Testis (tissue), 2 donors: ENCODE measurements at regions not wholly inside any gene's neighbourhood (a gene's known extent, or its start where the extent isn't known, plus 50 kb on each side); places are given as distances from the start of the nearest gene placed in this dataset.

ENCODE experiments used
- POLR2A ChIP-seq: fragments of 450-650 bp; IDR thresholded peaks from one replicate; pipeline ENCODE4 v1.6.1; 2017; ENCODE audit warnings: antibody characterized with exemption, mild to moderate bottlenecking, moderate library complexity
- TF ChIP-seq, protein P1 (sequence below), 3 experiments: fragments of 450-650 bp in 2 of 3; fragments of 200-600 bp in 1 of 3; sonication (generic) in 1 of 3; IDR thresholded peaks; one replicate each; pipeline ENCODE4 v1.5.1; 2016 to 2019; ENCODE audit warnings: antibody characterized with exemption in 3 of 3, mild to moderate bottlenecking in 2 of 3, moderate library complexity in 1 of 3

DNA sequence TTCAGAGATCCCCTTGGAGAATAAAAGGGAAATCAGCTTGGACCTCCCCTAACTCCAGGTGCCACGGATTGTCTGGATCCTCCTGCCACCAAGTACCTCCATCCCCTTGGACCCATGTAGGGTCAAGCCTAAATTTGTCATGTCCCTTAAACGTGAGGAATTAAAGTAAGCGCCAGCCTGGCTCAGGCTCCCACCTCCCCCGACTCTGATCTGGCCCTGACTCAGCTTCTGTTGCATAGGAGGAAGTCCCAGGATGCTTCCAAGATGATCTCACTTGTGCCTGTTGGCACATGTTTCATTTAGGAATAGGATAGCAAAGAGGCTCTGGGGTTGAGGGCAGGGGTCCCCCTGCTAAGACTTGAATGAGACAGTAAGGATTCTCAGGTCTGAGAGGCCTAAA lies 231.9 kb upstream of the JUN start:
- TF ChIP-seq, protein P1, sequence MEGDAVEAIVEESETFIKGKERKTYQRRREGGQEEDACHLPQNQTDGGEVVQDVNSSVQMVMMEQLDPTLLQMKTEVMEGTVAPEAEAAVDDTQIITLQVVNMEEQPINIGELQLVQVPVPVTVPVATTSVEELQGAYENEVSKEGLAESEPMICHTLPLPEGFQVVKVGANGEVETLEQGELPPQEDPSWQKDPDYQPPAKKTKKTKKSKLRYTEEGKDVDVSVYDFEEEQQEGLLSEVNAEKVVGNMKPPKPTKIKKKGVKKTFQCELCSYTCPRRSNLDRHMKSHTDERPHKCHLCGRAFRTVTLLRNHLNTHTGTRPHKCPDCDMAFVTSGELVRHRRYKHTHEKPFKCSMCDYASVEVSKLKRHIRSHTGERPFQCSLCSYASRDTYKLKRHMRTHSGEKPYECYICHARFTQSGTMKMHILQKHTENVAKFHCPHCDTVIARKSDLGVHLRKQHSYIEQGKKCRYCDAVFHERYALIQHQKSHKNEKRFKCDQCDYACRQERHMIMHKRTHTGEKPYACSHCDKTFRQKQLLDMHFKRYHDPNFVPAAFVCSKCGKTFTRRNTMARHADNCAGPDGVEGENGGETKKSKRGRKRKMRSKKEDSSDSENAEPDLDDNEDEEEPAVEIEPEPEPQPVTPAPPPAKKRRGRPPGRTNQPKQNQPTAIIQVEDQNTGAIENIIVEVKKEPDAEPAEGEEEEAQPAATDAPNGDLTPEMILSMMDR (IDR thresholded peaks at IDR 0.05): no peak
- no peak for TF ChIP-seq POLR2A
